ENCODE measurements at regions not wholly inside any gene's neighbourhood (a gene's known extent, or its start where the extent isn't known, plus 50 kb on each side); places are given as distances from the start of the nearest gene placed in this dataset.

- Histone ChIP-seq H3K27me3 (ENCODE audit: control insufficient read depth in 1 of 2, insufficient read depth in 2 of 2, low read length in 2 of 2) (peaks cover 4 to 7% of the 10 kb centered on the region in 2 experiments; a peak in 3 of 5 replicates), H3K79me2 (ENCODE audit: insufficient read depth, low read length) (no peaks in the 10 kb centered on the region), H3K4me3 (replicated peaks in 1 of 3; ENCODE audit: insufficient read depth in 1 of 3, low read depth in 2 of 3, low read length in 3 of 3) (no peak overlapping the region), H4K20me1 (ENCODE audit: insufficient read depth, low read length) (no peaks in the 10 kb centered on the region), H3K27ac (ENCODE audit: extremely low read length, insufficient read depth, low read length) (no peak overlapping the region), H3K4me1 (ENCODE audit: insufficient read depth, low read length) (no peaks in the 10 kb centered on the region), H3K4me2 (ENCODE audit: low read depth, low read length) (no peak overlapping the region), H3K36me3 (replicated peaks in 1 of 2; ENCODE audit: control insufficient read depth in 1 of 2, insufficient read depth in 2 of 2, low read length in 2 of 2) (no peaks in the 10 kb centered on the region), H3K9me3 (ENCODE audit: low read length) (no peaks in the 10 kb centered on the region), H2AFZ (ENCODE audit: low read length) (no peak overlapping the region), H3K9ac (ENCODE audit: insufficient read depth, low read depth, low read length) (no peak overlapping the region)
- ChIA-PET POLR2A (no interaction called here), CTCF (ENCODE audit: low intra/inter-chr PET ratio, low total read pairs) (no interaction called here)
- intact Hi-C loops (cut with micrococcal nuclease; ENCODE audit: unreplicated experiment), result no loop called here
- FAIRE-seq (no peak), ATAC-seq (no peak), DNase-seq (ENCODE audit: low spot score) (no peak)
- in situ Hi-C loops (cut with HindIII; ENCODE audit: extremely low pct_ligation_motif_present, low pct_unique_long_range_greater_than_20kb), result loop anchor here (25.0 kb wide), 1 partner anchor 170 kb away; the partner anchor contains the start of gene LINGO1
- 47% methylated on average over 4 of the region's 6 CpGs for WGBS (ENCODE audit: low lambda C conversion rate)
- no TSS peak for BruUV-seq (replicated peaks)
- TF ChIP-seq CHD2 (IDR thresholded peaks at IDR 0.05; ENCODE audit: low read depth, low read length) (no peak), ZNF407 (CRISPR knock-in tag; IDR thresholded peaks at IDR 0.05; ENCODE audit: not compliant biosample characterization) (no peak), JARID2 (CRISPR knock-in tag; IDR thresholded peaks at IDR 0.05; ENCODE audit: insufficient replicate concordance) (no peak), ZKSCAN1 (IDR thresholded peaks at IDR 0.05; ENCODE audit: low read length) (no peak), ZNF326 (CRISPR knock-in tag; IDR thresholded peaks at IDR 0.05; ENCODE audit: borderline replicate concordance) (no peak), DMTF1 (CRISPR knock-in tag; IDR thresholded peaks at IDR 0.05) (no peak)
- TF ChIP-seq, protein P1, sequence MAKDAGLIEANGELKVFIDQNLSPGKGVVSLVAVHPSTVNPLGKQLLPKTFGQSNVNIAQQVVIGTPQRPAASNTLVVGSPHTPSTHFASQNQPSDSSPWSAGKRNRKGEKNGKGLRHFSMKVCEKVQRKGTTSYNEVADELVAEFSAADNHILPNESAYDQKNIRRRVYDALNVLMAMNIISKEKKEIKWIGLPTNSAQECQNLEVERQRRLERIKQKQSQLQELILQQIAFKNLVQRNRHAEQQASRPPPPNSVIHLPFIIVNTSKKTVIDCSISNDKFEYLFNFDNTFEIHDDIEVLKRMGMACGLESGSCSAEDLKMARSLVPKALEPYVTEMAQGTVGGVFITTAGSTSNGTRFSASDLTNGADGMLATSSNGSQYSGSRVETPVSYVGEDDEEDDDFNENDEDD (CRISPR knock-in tag; IDR thresholded peaks at IDR 0.05; ENCODE audit: borderline replicate concordance), result no peak
- TF ChIP-seq, protein P2, sequence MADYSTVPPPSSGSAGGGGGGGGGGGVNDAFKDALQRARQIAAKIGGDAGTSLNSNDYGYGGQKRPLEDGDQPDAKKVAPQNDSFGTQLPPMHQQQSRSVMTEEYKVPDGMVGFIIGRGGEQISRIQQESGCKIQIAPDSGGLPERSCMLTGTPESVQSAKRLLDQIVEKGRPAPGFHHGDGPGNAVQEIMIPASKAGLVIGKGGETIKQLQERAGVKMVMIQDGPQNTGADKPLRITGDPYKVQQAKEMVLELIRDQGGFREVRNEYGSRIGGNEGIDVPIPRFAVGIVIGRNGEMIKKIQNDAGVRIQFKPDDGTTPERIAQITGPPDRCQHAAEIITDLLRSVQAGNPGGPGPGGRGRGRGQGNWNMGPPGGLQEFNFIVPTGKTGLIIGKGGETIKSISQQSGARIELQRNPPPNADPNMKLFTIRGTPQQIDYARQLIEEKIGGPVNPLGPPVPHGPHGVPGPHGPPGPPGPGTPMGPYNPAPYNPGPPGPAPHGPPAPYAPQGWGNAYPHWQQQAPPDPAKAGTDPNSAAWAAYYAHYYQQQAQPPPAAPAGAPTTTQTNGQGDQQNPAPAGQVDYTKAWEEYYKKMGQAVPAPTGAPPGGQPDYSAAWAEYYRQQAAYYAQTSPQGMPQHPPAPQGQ (CRISPR knock-in tag; IDR thresholded peaks at IDR 0.05; ENCODE audit: borderline replicate concordance), result no peak
These were observed 174.4 kb upstream of the LINGO1 start for GRCh38 chr15:77807115-77807514.
